NCI-H146 (cell line): ENCODE measurements at regions not wholly inside any gene's neighbourhood (a gene's known extent, or its start where the extent isn't known, plus 50 kb on each side); places are given as distances from the start of the nearest gene placed in this dataset.
"Not testable (repeated sequence)": the region's sequence is repeated elsewhere in the genome, so short reads cannot be mapped to it uniquely, and the experiment has no call there.

Experiments
- DNase-seq: peaks from one replicate; lab custom pipeline; 2025; lab: John Stamatoyannopoulos, UW

GRCh38 chr6:26957399-26958127, 289.9 kb upstream of the PRSS16 start:
- DNase-seq, result peak; percentile 74

GRCh38 chr6:26961236-26961635, 286.3 kb upstream of the PRSS16 start:
- not testable (repeated sequence) for DNase-seq

- no peak for DNase-seq
These were observed 245.1 kb upstream of the PRSS16 start for GRCh38 chr6:27002447-27002846.

- DNase-seq, result no peak
These were observed 240.5 kb upstream of the PRSS16 start for GRCh38 chr6:27007020-27007419.

GRCh38 chr6:27008613-27009012, 238.9 kb upstream of the PRSS16 start:
- DNase-seq, result not testable (repeated sequence)

- DNase-seq, result not testable (repeated sequence)
These were observed 233.4 kb upstream of the PRSS16 start for GRCh38 chr6:27014053-27014452.

GRCh38 chr6:27016689-27017088, 230.8 kb upstream of the PRSS16 start:
- DNase-seq, result no peak

- not testable (repeated sequence) for DNase-seq
These were observed 229.1 kb upstream of the PRSS16 start for GRCh38 chr6:27018401-27018800.

GRCh38 chr6:27019651-27020552, 227.6 kb upstream of the PRSS16 start:
- DNase-seq, result peak; percentile 93

- no peak for DNase-seq
These were observed 227.0 kb upstream of the PRSS16 start for GRCh38 chr6:27020553-27020880.

GRCh38 chr6:27023664-27024063, 223.8 kb upstream of the PRSS16 start:
- DNase-seq, result no peak

- DNase-seq, result no peak
These were observed 222.2 kb upstream of the PRSS16 start for GRCh38 chr6:27025351-27025750.

- DNase-seq, result no peak
These were observed 221.1 kb upstream of the PRSS16 start for GRCh38 chr6:27026361-27026760.

- DNase-seq, result no peak
These were observed 216.2 kb upstream of the PRSS16 start for GRCh38 chr6:27031302-27031701.

GRCh38 chr6:27038498-27038897, 209.0 kb upstream of the PRSS16 start:
- DNase-seq, result no peak

- no peak for DNase-seq
These were observed 207.1 kb upstream of the PRSS16 start for GRCh38 chr6:27040244-27041042.

GRCh38 chr6:27043244-27043643, 204.3 kb upstream of the PRSS16 start:
- no peak for DNase-seq

- not testable (repeated sequence) for DNase-seq
These were observed 202.4 kb upstream of the PRSS16 start for GRCh38 chr6:27045131-27045530.

- not testable (repeated sequence) for DNase-seq
These were observed 199.8 kb upstream of the PRSS16 start for GRCh38 chr6:27047725-27048124.

GRCh38 chr6:27049863-27050781, 197.4 kb upstream of the PRSS16 start:
- peak; percentile 67 for DNase-seq

GRCh38 chr6:27052082-27052730, 195.3 kb upstream of the PRSS16 start:
- DNase-seq, result not testable (repeated sequence)
